ENCODE measurements at regions not wholly inside any gene's neighbourhood (a gene's known extent, or its start where the extent isn't known, plus 50 kb on each side); places are given as distances from the start of the nearest gene placed in this dataset.

- TF ChIP-seq CTCF (conservative IDR thresholded peaks at IDR 0.05) (no peak), ZFX (IDR thresholded peaks at IDR 0.05) (no peak)
Measured at GRCh38 chr3:189404024-189404423, 227.2 kb upstream of the TP63 start.

Measured in C4-2B (cell line).